HS-5 (cell line): ENCODE measurements at regions not wholly inside any gene's neighbourhood (a gene's known extent, or its start where the extent isn't known, plus 50 kb on each side); places are given as distances from the start of the nearest gene placed in this dataset.
"Not testable (repeated sequence)": the region's sequence is repeated elsewhere in the genome, so short reads cannot be mapped to it uniquely, and the experiment has no call there.

Source experiments
- DNase-seq: peaks from one replicate; pipeline ENCODE4 v3.0.0-alpha.2; 2012; ENCODE audit warnings: low read depth

DNA sequence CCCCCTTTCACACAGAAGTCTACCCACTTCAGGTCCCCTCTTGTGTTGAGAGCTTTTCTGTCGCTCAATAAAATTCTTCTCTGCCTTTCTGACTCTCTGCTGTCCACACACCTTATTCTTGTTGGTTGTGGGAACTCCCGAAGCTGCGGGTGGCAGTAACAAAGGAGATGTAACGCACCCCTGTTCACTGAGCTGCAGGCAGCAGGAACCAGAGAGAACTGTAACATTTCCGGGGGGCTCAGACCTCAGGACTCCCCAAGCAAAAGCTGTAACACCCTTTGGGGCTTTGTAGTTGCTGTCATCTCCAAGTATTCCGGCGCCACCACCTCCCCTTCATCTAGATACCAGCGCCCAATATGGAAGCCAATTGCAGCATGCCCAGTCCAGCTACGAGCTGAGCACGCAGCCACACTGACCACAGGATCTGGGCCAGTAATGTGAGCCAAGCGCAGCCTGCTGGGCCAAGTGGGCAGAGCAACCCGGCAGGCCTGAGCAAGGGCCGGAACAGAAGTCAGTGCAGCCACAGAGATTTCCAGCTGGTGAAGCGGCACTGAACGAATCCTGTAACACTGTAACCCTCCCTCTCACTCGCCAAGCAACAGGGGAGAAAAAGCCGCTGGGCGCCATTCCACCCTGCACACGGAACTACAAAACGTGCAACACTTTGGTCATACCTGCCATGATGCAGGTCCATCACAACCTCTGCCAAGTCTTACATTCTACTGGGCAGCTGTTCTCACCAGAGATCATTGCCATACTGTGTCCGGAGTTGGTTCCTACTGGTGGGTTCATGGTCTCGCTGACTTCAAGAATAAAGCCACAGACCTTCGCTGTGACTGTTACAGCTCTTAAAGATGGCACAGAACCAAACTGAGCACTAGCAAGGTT is 194.3 kb downstream of the SPATA31A6 start:
- DNase-seq: not testable (repeated sequence)

DNA sequence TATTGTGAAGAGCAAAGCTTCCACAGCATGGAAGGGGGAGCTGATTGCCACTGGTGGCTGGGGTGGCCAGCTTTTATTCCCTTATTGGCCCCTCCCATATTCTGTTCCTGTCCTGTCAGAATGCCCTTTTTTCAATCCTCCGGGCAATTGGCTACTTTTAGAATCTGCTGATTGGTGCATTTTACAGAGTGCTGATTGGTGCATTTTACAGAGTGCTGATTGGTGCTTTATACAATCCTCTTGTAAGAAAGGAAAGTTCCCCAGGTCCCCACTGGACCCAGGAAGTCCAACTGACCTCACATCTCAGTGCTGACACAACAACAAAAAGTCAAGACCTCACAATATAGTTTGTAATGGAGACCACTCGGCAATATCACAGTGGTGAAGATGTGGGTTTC is 195.0 kb downstream of the SPATA31A6 start:
- DNase-seq: no peak

DNA sequence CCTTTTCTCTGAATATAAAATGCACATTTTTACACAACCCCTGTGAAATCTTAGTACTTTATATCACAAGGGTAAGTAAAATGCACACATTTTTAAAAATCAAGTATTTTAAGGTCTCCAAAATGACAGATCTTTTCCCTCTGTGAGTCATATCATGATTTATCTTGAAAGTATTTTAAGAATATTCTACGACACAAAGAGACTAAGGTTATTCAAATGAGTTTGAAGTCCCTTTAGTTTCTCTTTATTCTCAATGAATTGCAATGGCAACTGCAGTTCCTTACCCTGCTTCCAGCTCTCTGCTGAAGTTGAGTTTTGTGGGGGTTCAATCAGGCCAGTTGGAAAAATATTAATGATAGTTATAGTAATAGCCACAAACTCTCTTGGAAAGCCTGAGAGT is 196.1 kb downstream of the SPATA31A6 start:
- DNase-seq: not testable (repeated sequence)

DNA sequence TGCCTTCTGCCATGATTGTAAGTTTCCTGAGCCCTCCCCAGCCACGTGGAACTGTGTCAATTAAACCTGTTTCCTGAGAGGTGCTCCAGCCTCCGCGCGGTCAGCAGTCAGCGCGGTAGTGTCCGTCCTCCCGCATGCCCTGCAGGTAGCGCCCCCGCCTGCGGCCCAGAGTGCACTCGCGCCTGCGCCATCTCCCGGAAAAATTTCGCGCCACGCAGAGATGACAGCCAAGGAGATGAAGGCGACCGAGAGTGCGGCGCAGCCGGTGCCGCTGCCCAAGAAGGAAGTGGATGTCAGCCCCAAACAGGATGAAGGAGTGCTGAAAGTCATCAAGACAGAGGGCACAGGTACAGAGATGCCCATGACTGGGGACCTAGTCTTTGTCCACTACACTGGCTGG is 201.1 kb downstream of the SPATA31A6 start:
- DNase-seq: not testable (repeated sequence)

DNA sequence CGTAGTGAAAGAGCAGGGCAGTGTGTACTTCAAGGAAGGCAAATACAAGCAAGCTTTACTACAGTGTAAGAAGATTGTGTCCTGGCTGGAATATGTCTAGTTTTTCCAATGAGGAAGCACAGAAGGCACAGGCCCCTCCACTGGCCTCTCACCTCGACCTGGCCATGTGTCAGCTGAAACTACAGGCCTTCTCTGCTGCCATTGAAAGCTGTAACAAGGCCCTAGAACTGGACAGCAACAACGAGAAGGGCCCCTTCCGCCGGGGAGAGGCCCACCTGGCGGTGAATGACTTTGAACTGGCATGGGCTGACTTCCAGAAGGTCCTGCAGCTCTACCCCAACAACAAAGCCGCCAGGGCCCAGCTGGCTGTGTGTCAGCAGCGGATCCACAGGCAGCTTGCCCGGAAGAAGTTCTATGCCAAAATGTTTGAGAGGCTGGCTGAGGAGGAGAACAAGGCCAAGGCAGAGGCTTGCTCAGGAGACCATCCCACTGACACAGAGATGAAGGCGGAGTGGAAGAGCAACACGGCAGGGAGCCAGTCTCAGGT is 202.2 kb downstream of the SPATA31A6 start:
- DNase-seq: not testable (repeated sequence)

DNA sequence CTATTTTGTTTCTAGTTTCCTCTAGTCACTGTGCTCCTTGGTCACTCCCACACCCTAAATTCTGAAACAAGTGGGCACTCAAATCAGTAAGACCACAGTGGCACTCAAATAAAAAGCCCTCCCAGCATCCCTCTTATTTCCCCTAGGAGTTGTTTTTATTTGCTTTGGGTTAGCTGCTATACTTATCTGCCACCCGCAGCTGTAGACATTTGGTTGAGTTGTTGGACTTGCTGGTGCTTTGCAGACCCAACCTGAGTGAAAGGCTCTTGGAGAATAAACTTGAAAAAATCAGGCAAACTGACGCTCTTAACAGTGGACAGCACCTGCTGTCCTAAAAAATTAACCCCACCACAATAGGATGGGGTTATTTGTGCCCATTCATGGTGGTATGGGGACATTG is 203.0 kb downstream of the SPATA31A6 start:
- no peak for DNase-seq

DNA sequence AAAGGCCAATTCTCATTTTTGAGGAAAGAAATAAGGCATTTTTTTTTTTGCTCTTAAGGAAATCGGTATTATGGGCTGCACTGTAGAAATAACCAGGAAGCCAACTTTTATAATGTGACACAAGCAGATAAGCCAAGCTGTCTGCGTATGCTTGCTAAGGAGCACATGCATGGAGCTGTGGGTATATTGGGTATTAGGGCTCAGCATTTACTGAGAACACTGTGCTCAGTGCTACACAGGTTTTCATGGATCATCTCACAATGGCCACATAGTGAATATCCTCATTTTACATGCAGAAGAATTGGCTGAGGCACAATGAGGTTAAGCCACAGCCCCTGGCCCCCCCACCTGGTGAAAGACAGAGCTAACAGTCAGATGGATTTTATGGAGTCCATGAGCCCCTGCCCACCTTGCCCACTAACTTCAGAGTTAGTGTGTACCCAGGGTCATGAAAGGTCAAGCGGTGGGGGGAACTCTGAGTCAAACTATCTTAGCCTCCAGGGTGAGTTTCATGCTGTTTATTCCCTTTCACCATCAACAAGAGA is 204.8 kb downstream of the SPATA31A6 start:
- no peak for DNase-seq

DNA sequence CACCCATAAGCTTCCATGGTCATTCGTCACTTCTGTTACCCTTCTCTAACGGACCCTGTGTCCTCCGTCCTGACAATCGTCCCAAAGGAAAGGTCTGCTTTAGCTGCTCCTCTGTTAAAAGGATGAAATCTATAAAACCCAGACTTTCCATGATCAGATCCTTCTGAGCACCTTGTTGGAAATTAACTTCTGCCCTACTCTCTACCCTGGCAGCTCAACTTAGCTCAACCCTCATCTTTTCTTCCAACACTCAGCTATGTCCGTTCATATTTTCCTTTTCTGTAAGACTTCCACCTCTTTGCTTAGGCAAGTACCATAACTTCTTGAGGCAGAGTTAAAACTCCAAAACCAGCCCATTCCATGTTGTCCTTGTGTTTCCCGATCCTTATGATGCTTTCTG is 205.4 kb downstream of the SPATA31A6 start:
- no peak for DNase-seq

DNA sequence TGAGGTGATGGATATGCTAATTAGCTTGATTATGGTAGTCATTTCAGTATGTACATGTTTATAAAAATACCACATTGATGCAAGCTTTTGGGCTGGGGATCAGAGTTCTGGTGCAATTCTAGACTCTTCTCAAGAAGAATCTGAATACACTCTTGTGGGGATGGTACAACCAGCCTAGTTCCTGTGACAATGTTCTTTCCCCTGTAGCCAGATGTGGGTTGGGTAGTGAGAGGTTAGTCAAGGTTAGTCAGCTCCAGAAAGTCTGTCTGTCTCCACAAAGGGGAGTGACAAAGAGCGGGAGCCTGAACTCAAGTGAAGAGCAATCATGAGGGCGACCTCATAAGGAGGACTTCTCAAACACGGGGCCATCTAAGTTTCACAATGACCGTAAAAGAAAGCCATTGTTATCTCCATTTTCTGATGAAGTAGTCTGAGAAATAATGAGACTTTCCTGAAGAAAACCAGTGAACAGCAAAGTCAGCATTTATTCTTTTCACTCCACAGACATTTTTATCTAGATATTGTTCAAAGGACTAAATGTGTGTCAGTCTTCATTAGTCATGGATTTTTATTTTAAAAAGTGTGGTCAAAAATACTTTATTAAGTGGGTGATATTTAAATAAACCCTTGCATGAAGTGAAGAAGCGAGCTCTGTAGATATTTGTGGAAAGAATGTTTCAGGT is 209.5 kb downstream of the SPATA31A6 start:
- not testable (repeated sequence) for DNase-seq

DNA sequence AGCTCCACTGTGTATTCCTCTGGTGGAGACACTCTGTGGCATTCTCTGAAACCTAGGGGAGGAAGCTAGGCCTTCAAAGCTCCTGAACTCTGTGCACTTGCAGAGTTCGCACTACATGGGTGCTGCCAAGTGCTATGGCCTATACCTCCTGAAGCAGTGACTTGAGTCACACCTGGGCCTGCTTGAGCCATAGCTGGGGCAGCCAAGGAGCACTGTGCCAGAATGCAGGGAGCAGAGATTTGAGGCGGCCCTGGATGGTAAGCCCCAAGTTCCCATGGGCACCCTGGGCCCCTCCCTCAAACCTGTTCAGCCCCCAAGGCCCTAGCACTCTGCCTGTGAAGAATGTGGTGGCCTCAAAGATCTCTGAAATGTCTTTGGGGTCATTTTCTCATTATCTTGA is 212.9 kb downstream of the SPATA31A6 start:
- no peak for DNase-seq

DNA sequence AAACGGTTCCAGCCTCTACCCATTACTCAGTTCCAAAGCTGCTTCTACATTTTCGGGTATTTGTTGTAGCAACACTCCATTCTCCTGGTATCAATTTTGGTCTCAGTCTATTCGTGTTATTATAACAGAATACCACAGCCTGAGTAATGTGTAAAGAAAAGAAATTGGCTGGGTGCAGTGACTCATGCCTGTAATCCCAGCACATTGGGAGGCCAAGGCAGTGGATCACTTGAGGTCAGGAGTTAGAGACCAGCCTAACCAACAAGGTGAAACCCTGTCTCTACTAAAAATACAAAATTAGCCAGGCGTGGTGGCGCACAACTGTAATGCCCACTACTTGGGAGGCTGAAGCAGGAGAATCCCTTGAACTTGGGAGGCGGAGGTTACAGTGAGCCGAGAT is 213.9 kb downstream of the SPATA31A6 start:
- DNase-seq: peak; percentile 56

DNA sequence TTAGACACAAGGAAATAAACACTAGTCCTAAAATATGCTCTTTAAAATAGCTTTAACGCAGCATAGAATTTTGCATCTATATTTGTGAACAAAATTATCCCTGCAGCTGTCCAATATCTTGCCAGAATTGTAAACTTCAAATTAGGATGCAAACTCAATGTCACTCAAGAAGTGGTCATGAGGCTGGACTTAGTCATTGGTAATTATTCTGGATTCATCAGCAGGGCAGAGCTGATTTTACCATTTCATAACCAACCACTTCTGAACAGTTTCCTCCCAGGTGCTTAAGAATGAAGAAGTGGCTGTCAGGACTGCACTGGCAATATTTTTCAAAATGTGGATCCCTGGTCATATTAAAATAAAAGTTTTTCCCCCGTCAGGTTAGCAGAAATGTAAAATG is 219.5 kb downstream of the SPATA31A6 start:
- DNase-seq: not testable (repeated sequence)

DNA sequence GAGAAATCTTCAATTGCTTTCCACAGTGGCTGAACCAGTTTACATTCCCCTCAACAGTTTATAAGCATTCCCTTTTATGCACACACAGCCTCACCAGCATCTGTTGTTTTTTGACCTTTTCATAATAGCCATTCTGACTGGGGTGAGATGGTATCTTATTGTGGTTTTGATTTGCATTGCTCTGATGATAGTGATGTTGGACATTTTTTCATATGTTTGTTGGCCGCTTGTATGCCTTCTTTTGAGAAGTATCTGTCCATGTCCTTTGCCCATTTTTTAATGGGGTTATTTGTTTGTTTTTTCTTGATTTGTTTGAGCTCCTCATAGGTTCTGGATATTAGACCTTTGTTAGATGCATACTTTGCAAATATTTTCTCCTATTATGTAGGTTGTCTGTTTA is 226.1 kb downstream of the SPATA31A6 start:
- not testable (repeated sequence) for DNase-seq

DNA sequence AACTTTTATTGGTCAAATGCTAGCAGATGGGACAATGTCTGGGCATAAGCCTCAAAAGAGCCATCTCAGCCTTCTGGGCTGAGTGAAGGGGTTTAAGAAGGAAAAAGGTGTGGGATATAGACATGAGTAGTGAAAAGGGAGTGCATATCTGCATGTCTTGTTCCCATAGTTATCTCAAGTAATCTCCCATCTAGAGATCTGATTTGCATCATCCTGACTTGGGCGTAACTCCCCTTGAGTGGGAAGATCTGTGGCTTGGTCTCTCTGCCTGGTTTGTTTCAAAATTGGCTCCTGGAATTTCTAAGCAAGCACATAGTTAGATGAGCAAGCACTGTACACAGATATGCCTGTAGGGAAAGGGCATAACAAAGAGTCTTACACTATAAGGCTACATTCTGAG is 228.9 kb downstream of the SPATA31A6 start:
- DNase-seq: not testable (repeated sequence)

DNA sequence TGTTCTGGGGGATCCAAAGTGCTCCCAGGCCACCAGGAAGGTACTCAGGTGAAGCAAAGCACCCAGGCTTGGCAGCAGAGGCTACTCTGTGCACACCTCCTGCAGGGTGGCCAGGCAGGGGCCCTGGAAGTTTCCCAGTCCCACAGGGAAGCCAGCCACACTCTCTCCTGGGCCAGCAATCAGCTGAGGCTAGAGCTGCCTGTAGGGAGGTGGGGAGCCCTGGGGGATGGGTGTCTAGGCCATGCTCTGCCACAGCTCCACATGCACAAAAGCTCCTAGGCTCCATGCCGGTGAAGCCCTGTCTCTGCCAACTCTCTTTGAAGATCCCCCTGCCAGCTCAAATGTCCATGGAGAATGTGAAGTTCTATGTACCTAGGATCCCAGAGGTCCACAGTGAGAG is 231.4 kb downstream of the SPATA31A6 start:
- DNase-seq: not testable (repeated sequence)

DNA sequence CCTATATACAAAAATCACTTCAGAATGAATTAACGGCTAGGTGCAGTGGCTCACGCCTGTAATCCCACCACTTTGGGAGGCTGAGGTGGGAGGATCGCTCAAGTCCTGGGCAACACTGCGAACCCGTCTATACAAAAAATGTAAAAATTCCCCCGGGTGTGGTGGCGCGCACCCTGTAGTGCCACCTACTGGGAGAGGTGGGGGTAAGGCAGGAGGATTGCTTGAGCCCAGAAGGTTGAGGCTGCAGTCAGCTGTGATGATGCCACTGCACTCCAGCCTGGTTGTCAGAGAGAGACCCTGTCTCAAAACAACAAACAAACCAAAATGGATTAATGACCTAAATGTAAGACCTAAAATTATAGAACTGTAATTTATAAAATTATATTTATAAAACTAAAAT is 236.2 kb downstream of the SPATA31A6 start:
- not testable (repeated sequence) for DNase-seq

DNA sequence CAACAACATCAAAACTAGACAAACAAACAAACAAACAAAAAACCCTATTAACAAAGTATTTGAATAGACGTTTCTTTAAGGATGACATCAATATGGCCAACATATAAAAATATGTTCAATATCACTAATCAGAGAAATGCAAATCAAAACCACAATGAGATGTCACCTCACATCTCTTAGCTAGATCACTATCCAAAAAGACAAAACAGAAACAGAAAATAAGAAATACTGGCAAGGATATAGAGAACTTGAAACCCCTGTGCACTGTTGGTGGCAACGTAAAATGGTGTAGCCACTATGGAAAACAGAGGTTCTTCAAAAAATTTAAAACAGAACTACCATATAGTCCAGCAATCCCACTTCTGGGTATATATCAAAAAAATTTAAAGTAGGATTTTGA is 236.9 kb downstream of the SPATA31A6 start:
- DNase-seq: not testable (repeated sequence)

DNA sequence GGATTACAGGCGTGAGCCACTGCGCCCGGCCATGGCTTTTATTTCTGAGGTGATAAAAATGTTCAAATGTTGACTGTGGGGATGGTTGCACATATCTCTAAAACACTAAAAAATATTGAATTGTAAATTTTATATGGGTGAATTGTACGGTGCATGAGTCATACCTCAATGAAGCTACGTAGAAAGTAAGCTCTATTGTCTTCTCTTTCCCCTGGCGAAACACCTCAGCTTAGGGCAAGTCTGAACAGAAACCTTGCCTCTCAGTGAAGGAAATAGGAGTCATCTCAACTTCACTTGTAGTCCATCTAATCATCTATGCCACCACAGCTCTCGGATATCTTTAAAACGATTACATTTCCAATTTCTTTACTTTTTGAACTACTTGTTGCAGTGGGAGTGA is 238.2 kb downstream of the SPATA31A6 start:
- DNase-seq: not testable (repeated sequence)

DNA sequence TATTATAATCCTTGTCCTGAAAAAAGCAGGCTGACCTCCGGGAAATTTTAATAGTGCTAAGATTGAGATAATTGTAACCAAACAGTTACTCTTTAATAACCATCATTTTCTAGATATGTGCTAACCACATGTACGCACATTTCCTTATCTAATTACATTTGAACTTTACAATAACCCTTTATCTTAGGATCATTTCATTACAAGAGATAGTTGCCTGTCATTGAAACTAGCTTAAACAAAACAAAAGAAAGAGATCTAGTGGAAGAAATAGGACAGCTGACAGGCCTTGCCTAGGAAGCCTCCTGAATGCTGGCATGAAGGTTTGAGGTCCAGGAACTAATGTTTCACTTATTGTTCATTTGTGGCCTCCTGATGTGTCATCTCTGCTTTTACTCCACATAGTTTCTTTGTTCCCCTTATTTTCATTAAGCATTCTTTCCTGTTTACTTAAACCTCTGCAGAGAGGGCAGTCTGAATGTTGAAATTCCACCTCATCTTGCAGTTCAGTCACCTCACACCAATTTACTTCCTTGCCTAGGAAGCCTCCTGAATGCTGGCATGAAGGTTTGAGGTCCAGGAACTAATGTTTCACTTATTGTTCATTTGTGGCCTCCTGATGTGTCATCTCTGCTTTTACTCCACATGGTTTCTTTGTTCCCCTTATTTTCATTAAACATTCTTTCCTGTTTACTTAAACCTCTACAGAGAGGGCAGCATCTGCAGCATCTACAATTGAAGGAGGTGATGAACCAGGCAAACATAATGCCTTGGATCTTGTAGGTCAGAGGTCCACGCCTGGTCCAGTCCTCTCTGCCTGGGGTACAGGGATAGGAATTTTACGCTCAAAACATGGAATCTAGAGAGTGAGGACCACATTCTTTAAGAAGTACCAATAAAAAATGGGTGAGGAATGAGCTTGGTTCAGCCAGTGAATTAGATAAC is 247.5 kb downstream of the SPATA31A6 start:
- DNase-seq: peak; percentile 79

DNA sequence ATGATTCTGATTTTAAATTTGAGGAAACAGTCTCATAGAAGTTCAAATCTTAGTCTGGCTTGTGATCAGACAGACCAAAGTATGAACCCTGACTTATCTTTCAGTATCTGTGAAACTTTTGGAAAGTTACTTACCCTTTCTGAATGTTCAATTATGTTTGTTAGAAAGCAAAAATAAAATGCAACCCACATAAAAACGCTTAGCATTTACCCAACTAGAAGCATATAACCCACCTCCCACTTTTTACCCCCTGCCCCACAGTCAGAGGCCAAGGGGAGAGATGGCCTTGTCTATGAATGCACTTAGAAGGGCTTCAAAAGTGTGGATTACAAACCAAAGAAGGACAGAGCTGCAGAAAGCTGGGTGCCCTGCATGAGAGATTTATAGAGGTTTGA is 248.2 kb downstream of the SPATA31A6 start:
- not testable (repeated sequence) for DNase-seq
